Endothelial cell of umbilical vein (primary cell): ENCODE measurements at regions not wholly inside any gene's neighbourhood (a gene's known extent, or its start where the extent isn't known, plus 50 kb on each side); places are given as distances from the start of the nearest gene placed in this dataset.
A peak's percentile ranks its signal among the peaks of the same experiment; 100 is the strongest.

Experiments used
- BruUV-seq: library from RNA; stranded (reverse); fragments of 400-500 nt; replicated peaks from 2 replicates; lab custom pipeline; 2021; lab: Mats Ljungman, UMichigan
- CTCF ChIA-PET: fragments of 300-600, 350-600 bp; sonication (Branson Sonifier 250); formaldehyde crosslinking; loops from one replicate; lab custom pipeline; 2021; ENCODE audit warnings: antibody characterized with exemption, inconsistent platforms; lab: Charles Lee
- POLR2A ChIA-PET: fragments of 300-600, 350-600 bp; sonication (Branson Sonifier 250); formaldehyde crosslinking; loops from one replicate; lab custom pipeline; 2021; ENCODE audit warnings: antibody characterized with exemption, inconsistent platforms; lab: Charles Lee
- DNase-seq: peaks from one replicate; pipeline ENCODE4 v3.0.0-alpha.2; 2011; ENCODE audit warnings: low read depth, low spot score
- FAIRE-seq: peaks from 2 replicates; lab custom pipeline; 2011; peaks lifted over from hg19 to GRCh38; lab: Jason Lieb, UNC
- H2AFZ ChIP-seq: 2 replicates; pipeline ENCODE4 v1.6.0; 2012; ENCODE audit warnings: low read depth, low read length, control low read depth, inconsistent platforms
- H3K27ac ChIP-seq: 2 replicates; pipeline ENCODE4 v1.5.1; 2011; ENCODE audit warnings: low read depth, mild to moderate bottlenecking, control low read depth, low read length, moderate library complexity; ENCODE audit not compliant: insufficient read depth
- H3K27me3 ChIP-seq, 2 experiments: 2 replicates each; pipeline versions ENCODE4 v1.6.0 to v1.6.1; 2011; ENCODE audit warnings: low read length in 2 of 2, mixed read lengths in 1 of 2; ENCODE audit not compliant: control insufficient read depth in 2 of 2, insufficient read depth in 2 of 2
- H3K36me3 ChIP-seq, 2 experiments: 2 replicates in 1 of 2; 3 replicates in 1 of 2; pipeline ENCODE4 v1.5.1; 2011; ENCODE audit warnings: low read length in 2 of 2, mild to moderate bottlenecking in 1 of 2, moderate library complexity in 1 of 2; ENCODE audit not compliant: control insufficient read depth in 2 of 2, insufficient read depth in 2 of 2; ENCODE audit errors: extremely low read depth in 1 of 2
- H3K4me1 ChIP-seq: 3 replicates; pipeline ENCODE4 v1.5.1; 2011; ENCODE audit warnings: mild to moderate bottlenecking, low read length; ENCODE audit not compliant: control insufficient read depth, insufficient read depth; ENCODE audit errors: extremely low read depth
- H3K4me2 ChIP-seq: 2 replicates; pipeline ENCODE4 v1.6.1; 2011; ENCODE audit warnings: low read length, control low read depth, mixed read lengths; ENCODE audit not compliant: insufficient read depth
- H3K4me3 ChIP-seq, 3 experiments: fragments of 200-600 bp in 1 of 3; sonication (generic), shearing (Covaris generic) in 1 of 3; replicated peaks in 1 of 3; 2 replicates each; pipeline ENCODE4 v1.5.1; 2011 to 2016; ENCODE audit warnings: control low read depth in 3 of 3, low read length in 3 of 3, mild to moderate bottlenecking in 2 of 3, inconsistent platforms in 1 of 3, low read depth in 1 of 3, moderate library complexity in 1 of 3; ENCODE audit not compliant: insufficient read depth in 1 of 3
- H3K79me2 ChIP-seq: 2 replicates; pipeline ENCODE4 v1.6.0; 2012; ENCODE audit warnings: low read length, inconsistent platforms; ENCODE audit not compliant: control insufficient read depth, insufficient read depth
- H3K9ac ChIP-seq: replicated peaks from 2 replicates; pipeline ENCODE3; 2011; ENCODE audit warnings: low read length, control low read depth; ENCODE audit not compliant: insufficient read depth; ENCODE audit errors: extremely low read depth
- H3K9me1 ChIP-seq: replicated peaks from 3 replicates; pipeline ENCODE4 v1.6.0; 2011; ENCODE audit warnings: mild to moderate bottlenecking, low read length; ENCODE audit not compliant: control insufficient read depth, insufficient read depth; ENCODE audit errors: extremely low read depth
- H3K9me3 ChIP-seq: replicated peaks from 2 replicates; pipeline ENCODE4 v1.5.1; 2012; ENCODE audit warnings: low read length, inconsistent platforms; ENCODE audit not compliant: control insufficient read depth, insufficient read depth
- H4K20me1 ChIP-seq: replicated peaks from 2 replicates; pipeline ENCODE3; 2011; ENCODE audit warnings: mild to moderate bottlenecking, low read length; ENCODE audit not compliant: control insufficient read depth, insufficient read depth; ENCODE audit errors: extremely low read depth
- EZH2 ChIP-seq: IDR thresholded peaks from 2 replicates; pipeline ENCODE4 v1.6.1; 2012; ENCODE audit warnings: borderline replicate concordance, low read depth, mild to moderate bottlenecking, moderate library complexity, low read length, inconsistent platforms; ENCODE audit not compliant: severe bottlenecking
- GATA2 ChIP-seq: IDR thresholded peaks from 2 replicates; pipeline ENCODE4 v1.7.0; 2011; ENCODE audit warnings: low read depth, mild to moderate bottlenecking, moderate library complexity, mixed read lengths, low read length; ENCODE audit not compliant: insufficient read length, insufficient read depth
- dilution Hi-C: fragments of 300-500 bp; cut with MboI; formaldehyde crosslinking; loops from one replicate; pipeline ENCODE4 v1.15.0; 2019; ENCODE audit warnings: low sequenced_read_pairs; ENCODE audit not compliant: extremely low pct_ligation_motif_present
- intact Hi-C: fragments of 100-400 bp; cut with micrococcal nuclease; formaldehyde crosslinking; loops from one replicate; pipeline ENCODE4 v1.10.0; 2022

DNA sequence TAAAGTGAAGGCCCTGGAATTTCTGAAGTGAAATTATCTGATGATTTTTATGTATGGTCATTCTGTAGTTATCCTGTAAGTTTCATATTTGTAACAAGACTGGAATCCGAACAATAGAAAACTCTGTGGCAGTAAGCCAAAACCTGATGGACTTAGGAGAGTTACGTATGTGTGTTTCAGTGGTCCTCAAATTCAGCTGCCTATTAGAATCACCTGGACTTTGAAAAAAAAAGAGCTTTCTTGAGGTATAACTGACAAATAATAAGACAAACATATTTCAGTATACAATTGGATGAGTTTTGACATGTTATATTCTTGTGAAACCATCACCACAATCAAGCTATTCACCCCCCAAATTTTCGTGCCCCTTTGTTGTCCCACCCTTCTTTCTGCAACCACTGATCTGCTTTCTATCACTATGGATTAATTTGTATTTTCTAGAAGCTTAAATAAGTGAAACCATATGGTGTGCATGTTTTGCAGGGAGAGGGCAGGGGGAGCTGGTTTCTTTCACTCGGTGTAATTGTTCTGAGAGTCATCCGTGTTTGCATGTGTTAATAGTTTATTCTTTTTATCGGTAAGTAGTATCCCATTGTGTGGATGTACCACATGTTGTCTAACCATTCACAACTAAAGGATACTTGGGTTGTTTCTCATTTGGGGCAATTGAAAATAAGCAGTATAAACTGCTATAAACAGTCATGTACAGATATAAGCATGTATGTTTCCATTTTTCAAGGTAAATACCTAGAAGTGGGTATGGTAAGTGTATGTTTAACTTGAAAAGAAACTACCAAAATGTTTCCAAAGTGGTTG is 50.2 kb upstream of the EML4 start:
- POLR2A ChIA-PET, result no interaction called here
- Histone ChIP-seq H3K4me3 (no peak overlapping the region), H3K9me1 (no peaks in the 10 kb centered on the region), H3K9ac (no peak overlapping the region), H2AFZ (no peak overlapping the region), H3K36me3 (no peaks in the 10 kb centered on the region), H4K20me1 (no peaks in the 10 kb centered on the region), H3K27me3 (peaks cover 0 to 5% of the 10 kb centered on the region in 2 experiments), H3K4me2 (peak overlapping the region; percentile 45), H3K79me2 (no peaks in the 10 kb centered on the region), H3K27ac (no peak overlapping the region), H3K9me3 (no peaks in the 10 kb centered on the region), H3K4me1 (peaks cover 18% of the 10 kb centered on the region)
- CTCF ChIA-PET, result interaction anchor here (0.5 to 1.9 kb wide), 4 partner anchors 14 to 209 kb away, joined by 3 to 6 read pairs (median 4); no protein-coding TSS in a partner anchor
- DNase-seq (peak; percentile 69), FAIRE-seq (peak; percentile 49)
- intact Hi-C loops (loop anchor here (1.0 kb wide), 1 partner anchor 14 kb away; no protein-coding TSS in a partner anchor), dilution Hi-C loops (no loop called here)
- BruUV-seq, result no TSS peak
- no peak for TF ChIP-seq GATA2
- TF ChIP-seq EZH2, result no peak
